Smooth muscle cell (in vitro differentiated cells): ENCODE measurements at regions not wholly inside any gene's neighbourhood (a gene's known extent, or its start where the extent isn't known, plus 50 kb on each side); places are given as distances from the start of the nearest gene placed in this dataset.

Experiments
- DNase-seq: peaks from one replicate; lab custom pipeline; 2025; ENCODE audit not compliant: unreplicated experiment; lab: John Stamatoyannopoulos, UW
- H2AFZ ChIP-seq: fragments of 200-600 bp; sonication (generic); 2 replicates; pipeline ENCODE4 v1.6.0; 2016; ENCODE audit warnings: antibody characterized with exemption, low read depth, mild to moderate bottlenecking
- H3F3A ChIP-seq: fragments of 200-600 bp; sonication (generic); 2 replicates; pipeline ENCODE4 v1.6.0; 2017; ENCODE audit warnings: antibody characterized with exemption, low read depth
- H3K27ac ChIP-seq: fragments of 200-600 bp; sonication (generic); 2 replicates; pipeline ENCODE4 v1.5.1; 2016; ENCODE audit warnings: low read depth, mild to moderate bottlenecking
- H3K27me3 ChIP-seq: fragments of 200-600 bp; sonication (generic); 2 replicates; pipeline ENCODE4 v1.6.1; 2016; ENCODE audit warnings: low read depth, mild to moderate bottlenecking
- H3K36me3 ChIP-seq: fragments of 200-600 bp; sonication (generic); 2 replicates; pipeline ENCODE4 v1.5.1; 2016; ENCODE audit warnings: low read depth
- H3K4me1 ChIP-seq: fragments of 200-600 bp; sonication (generic); 2 replicates; pipeline ENCODE4 v1.5.1; 2016; ENCODE audit warnings: low read depth
- H3K4me2 ChIP-seq: fragments of 200-600 bp; sonication (generic); 2 replicates; pipeline ENCODE4 v1.6.0; 2016; ENCODE audit warnings: mild to moderate bottlenecking
- H3K4me3 ChIP-seq: fragments of 200-600 bp; sonication (generic); 2 replicates; pipeline ENCODE4 v1.5.1; 2016; ENCODE audit warnings: mild to moderate bottlenecking
- H3K79me2 ChIP-seq: fragments of 200-600 bp; sonication (generic); 2 replicates; pipeline ENCODE4 v1.6.0; 2016; ENCODE audit warnings: low read depth, mild to moderate bottlenecking
- H3K9ac ChIP-seq: fragments of 200-600 bp; sonication (generic); 2 replicates; pipeline ENCODE4 v1.6.0; 2016; ENCODE audit warnings: low read depth
- H3K9me3 ChIP-seq: fragments of 200-600 bp; sonication (generic); replicated peaks from 2 replicates; pipeline ENCODE4 v1.5.1; 2016; ENCODE audit warnings: low read depth
- H4K20me1 ChIP-seq: fragments of 200-600 bp; sonication (generic); 2 replicates; pipeline ENCODE4 v1.6.0; 2016; ENCODE audit warnings: low read depth
- WGBS: methylation state at CpG from one replicate; pipeline ENCODE4 v1.1.7; 2016; ENCODE audit warnings: low lambda C conversion rate; 5-methylcytosine and 5-hydroxymethylcytosine counted together
- TF ChIP-seq, protein P1 (sequence below): fragments of 200-600 bp; sonication (generic); IDR thresholded peaks from 2 replicates; pipeline ENCODE4 v1.5.1; 2017; ENCODE audit warnings: borderline replicate concordance, mild to moderate bottlenecking, antibody characterized with exemption; ENCODE audit not compliant: insufficient read depth, poor library complexity, severe bottlenecking

DNA sequence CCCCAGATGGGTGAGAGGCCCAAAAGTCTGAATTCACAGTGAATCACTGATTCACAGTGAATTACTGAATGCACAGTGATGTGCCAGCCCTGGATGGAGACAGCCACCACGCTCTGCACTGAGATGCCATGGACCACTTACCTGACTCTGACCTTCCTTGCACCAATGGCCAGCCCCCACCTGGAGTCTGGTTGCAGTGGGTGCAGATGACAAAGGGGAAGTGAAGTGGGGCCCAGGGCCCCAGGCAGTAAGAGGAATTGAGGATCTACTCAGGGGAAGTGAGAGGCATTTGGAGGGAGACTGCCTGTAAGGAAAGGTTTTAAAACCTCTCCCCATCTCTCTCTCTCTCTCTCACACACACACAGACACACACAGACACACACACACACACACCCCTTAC is 412.1 kb downstream of the CYLC2 start:
- H3K27me3 ChIP-seq, result no peaks in the 10 kb centered on the region
- DNase-seq, result no peak
- no peak overlapping the region for H3K27ac ChIP-seq
- H3K4me3 ChIP-seq, result no peak overlapping the region
- TF ChIP-seq, protein P1, sequence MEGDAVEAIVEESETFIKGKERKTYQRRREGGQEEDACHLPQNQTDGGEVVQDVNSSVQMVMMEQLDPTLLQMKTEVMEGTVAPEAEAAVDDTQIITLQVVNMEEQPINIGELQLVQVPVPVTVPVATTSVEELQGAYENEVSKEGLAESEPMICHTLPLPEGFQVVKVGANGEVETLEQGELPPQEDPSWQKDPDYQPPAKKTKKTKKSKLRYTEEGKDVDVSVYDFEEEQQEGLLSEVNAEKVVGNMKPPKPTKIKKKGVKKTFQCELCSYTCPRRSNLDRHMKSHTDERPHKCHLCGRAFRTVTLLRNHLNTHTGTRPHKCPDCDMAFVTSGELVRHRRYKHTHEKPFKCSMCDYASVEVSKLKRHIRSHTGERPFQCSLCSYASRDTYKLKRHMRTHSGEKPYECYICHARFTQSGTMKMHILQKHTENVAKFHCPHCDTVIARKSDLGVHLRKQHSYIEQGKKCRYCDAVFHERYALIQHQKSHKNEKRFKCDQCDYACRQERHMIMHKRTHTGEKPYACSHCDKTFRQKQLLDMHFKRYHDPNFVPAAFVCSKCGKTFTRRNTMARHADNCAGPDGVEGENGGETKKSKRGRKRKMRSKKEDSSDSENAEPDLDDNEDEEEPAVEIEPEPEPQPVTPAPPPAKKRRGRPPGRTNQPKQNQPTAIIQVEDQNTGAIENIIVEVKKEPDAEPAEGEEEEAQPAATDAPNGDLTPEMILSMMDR, result no peak
- no peak overlapping the region for H2AFZ ChIP-seq
- H4K20me1 ChIP-seq, result no peaks in the 10 kb centered on the region
- H3F3A ChIP-seq, result no peaks in the 10 kb centered on the region
- no peak overlapping the region for H3K9ac ChIP-seq
- H3K79me2 ChIP-seq, result no peaks in the 10 kb centered on the region
- no peak overlapping the region for H3K4me2 ChIP-seq
- H3K36me3 ChIP-seq, result no peaks in the 10 kb centered on the region
- H3K4me1 ChIP-seq, result no peaks in the 10 kb centered on the region
- H3K9me3 ChIP-seq, result no peaks in the 10 kb centered on the region
- 82% methylated on average over 1 of the region's 1 CpG for WGBS

DNA sequence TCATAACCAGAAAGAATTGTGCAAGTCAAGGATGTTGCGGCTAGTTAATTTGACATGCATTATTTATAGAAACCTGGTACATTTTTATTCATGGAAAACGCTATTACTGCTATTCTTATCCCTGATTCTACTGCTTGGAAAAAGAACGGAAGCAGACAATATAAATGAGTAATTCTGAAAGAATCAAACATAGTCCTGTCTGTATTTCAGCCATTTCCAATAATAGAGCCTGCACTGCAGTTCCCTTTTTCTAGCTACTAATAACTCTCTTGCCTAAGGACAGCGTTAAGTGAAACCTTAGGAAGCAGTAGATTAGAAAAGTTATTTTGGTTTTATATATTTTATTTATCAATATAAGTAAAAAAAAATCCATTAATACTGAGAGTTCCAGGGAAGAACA is 414.9 kb downstream of the CYLC2 start:
- Histone ChIP-seq H3F3A (no peaks in the 10 kb centered on the region), H3K9me3 (no peaks in the 10 kb centered on the region), H2AFZ (no peak overlapping the region), H3K9ac (no peak overlapping the region), H3K79me2 (no peaks in the 10 kb centered on the region), H3K4me1 (no peaks in the 10 kb centered on the region), H4K20me1 (no peaks in the 10 kb centered on the region), H3K27me3 (no peaks in the 10 kb centered on the region), H3K4me3 (no peak overlapping the region), H3K4me2 (no peak overlapping the region), H3K36me3 (no peaks in the 10 kb centered on the region), H3K27ac (no peak overlapping the region)
- 82% methylated on average over 4 of the region's 4 CpGs for WGBS
- no peak for DNase-seq
- TF ChIP-seq, protein P1, result no peak

DNA sequence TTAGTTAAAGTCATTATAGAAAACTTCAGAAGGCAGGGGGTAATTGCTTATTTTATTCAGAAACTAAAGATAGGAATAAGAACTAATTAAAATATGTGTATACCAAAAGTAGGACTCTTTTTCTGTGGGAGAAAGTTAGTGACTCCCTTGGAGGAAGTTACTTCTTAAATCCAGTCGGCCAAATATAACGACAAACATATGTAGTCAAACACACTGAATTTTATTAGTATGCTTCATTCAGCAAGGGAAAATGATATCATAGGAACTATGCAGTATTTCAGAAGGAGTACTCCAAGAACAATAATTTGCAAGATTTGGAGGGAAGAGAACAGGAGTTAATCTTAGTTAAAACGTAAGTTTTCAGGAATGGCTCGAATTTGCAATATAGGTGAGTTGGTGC is 432.6 kb downstream of the CYLC2 start:
- Histone ChIP-seq H3K27ac (no peak overlapping the region), H3K79me2 (no peaks in the 10 kb centered on the region), H3K9me3 (no peaks in the 10 kb centered on the region), H3K27me3 (no peaks in the 10 kb centered on the region), H3K36me3 (no peaks in the 10 kb centered on the region), H3K9ac (no peak overlapping the region), H2AFZ (no peak overlapping the region), H3K4me2 (no peak overlapping the region), H3K4me1 (no peaks in the 10 kb centered on the region), H3F3A (no peaks in the 10 kb centered on the region), H4K20me1 (no peaks in the 10 kb centered on the region), H3K4me3 (no peak overlapping the region)
- WGBS, result 82% methylated on average over 4 of the region's 4 CpGs
- DNase-seq, result no peak
- TF ChIP-seq, protein P1, result no peak

DNA sequence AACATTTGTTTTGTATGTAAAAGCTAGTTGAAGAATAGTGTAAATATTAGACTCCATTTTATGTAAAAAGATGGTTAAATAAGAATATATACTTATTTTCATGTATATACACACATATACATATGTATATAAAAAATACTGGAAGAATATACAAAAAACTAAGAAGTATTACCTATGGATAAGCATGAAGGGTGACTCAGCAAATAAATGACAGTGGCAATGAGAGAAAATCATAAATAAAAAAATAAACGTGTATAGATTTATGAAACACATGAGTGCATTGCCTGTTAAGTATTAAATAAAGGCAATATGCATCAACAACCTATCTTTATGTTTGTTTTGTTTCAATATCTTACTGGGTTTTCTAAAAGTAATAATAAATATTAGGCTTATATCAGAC is 435.3 kb downstream of the CYLC2 start:
- H3K9ac ChIP-seq, result no peak overlapping the region
- H3K79me2 ChIP-seq, result no peaks in the 10 kb centered on the region
- no peaks in the 10 kb centered on the region for H3K27me3 ChIP-seq
- H3K27ac ChIP-seq, result no peak overlapping the region
- no peak for DNase-seq
- H3K4me2 ChIP-seq, result no peak overlapping the region
- H3K4me1 ChIP-seq, result no peaks in the 10 kb centered on the region
- 78% methylated on average over 1 of the region's 1 CpG for WGBS
- no peak overlapping the region for H3K4me3 ChIP-seq
- H3F3A ChIP-seq, result no peaks in the 10 kb centered on the region
- H3K36me3 ChIP-seq, result no peaks in the 10 kb centered on the region
- H4K20me1 ChIP-seq, result no peaks in the 10 kb centered on the region
- TF ChIP-seq, protein P1, result no peak
- H3K9me3 ChIP-seq, result no peaks in the 10 kb centered on the region
- H2AFZ ChIP-seq, result no peak overlapping the region
